ENCODE measurements at regions not wholly inside any gene's neighbourhood (a gene's known extent, or its start where the extent isn't known, plus 50 kb on each side); places are given as distances from the start of the nearest gene placed in this dataset.

GRCh38 chr6:74656453-74656852 lies 549.4 kb downstream of the COL12A1 start:
- POLR2A ChIA-PET = no interaction called here
- Histone ChIP-seq H3K27ac (ENCODE audit: low read depth, low read length) (no peak overlapping the region), H3K27me3 (ENCODE audit: control insufficient read depth in 2 of 2, insufficient read depth in 2 of 2, low read length in 2 of 2) (no peaks in the 10 kb centered on the region), H3K9me3 (ENCODE audit: control insufficient read depth in 2 of 3, low read length in 3 of 3) (no peaks in the 10 kb centered on the region), H3K4me3 (ENCODE audit: low read length) (no peak overlapping the region), H3K4me1 (ENCODE audit: control insufficient read depth in 2 of 2, insufficient read depth in 2 of 2, low read length in 2 of 2) (no peaks in the 10 kb centered on the region), H3K36me3 (ENCODE audit: control insufficient read depth in 2 of 3, insufficient read depth in 3 of 3, low read length in 3 of 3) (no peaks in the 10 kb centered on the region)
- Mint-ChIP-seq H3K9me3 (peaks cover 0 to 12% (median 0%) of the 10 kb centered on the region in 11 donors), H3K4me1 (no peaks in the 10 kb centered on the region), H3K4me3 (no peak overlapping the region), H3K27ac (no peak overlapping the region), H3K36me3 (no peaks in the 10 kb centered on the region), H3K27me3 (no peaks in the 10 kb centered on the region)
- intact Hi-C loops (cut with micrococcal nuclease) = no loop called here
- DNase-seq (no peak), ATAC-seq (no peak)
- CTCF ChIA-PET = interaction anchor here (0.6 kb wide), 1 partner anchor 38 kb away, joined by 3 read pairs; no protein-coding TSS in a partner anchor

DNA sequence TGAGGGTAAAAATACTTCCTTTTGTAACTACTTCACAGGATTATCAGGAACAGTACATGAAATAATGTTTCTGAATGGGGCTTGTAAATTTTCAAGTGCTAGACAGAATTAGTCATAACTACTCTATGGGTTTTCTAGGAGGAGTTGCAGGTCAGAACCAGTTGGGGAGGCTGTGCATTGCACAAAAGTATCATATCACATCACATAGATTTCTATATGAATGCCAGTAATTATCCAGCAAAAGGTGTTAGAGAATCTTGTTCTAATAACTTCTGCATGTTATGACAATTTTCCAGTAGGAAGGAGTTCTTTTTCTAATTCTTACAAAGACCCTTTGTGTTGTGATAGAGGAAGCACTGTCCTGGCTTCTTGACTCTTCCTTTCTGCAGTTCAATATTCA lies 551.6 kb downstream of the COL12A1 start:
- Histone ChIP-seq H3K4me1 (ENCODE audit: control insufficient read depth in 2 of 2, insufficient read depth in 2 of 2, low read length in 2 of 2) (no peaks in the 10 kb centered on the region), H3K4me3 (ENCODE audit: low read length) (no peak overlapping the region), H3K27ac (ENCODE audit: low read depth, low read length) (no peak overlapping the region), H3K27me3 (ENCODE audit: control insufficient read depth in 2 of 2, insufficient read depth in 2 of 2, low read length in 2 of 2) (no peaks in the 10 kb centered on the region), H3K36me3 (ENCODE audit: control insufficient read depth in 2 of 3, insufficient read depth in 3 of 3, low read length in 3 of 3) (no peaks in the 10 kb centered on the region), H3K9me3 (ENCODE audit: control insufficient read depth in 2 of 3, low read length in 3 of 3) (no peaks in the 10 kb centered on the region)
- DNase-seq = no peak
- CTCF ChIA-PET = no interaction called here
- POLR2A ChIA-PET = no interaction called here
- Mint-ChIP-seq H3K36me3 (no peaks in the 10 kb centered on the region), H3K9me3 (peaks cover 0 to 12% (median 1%) of the 10 kb centered on the region in 11 donors), H3K27ac (no peak overlapping the region), H3K4me3 (no peak overlapping the region), H3K4me1 (no peaks in the 10 kb centered on the region), H3K27me3 (no peaks in the 10 kb centered on the region)
- no peak for ATAC-seq
- intact Hi-C loops (cut with micrococcal nuclease) = no loop called here

DNA sequence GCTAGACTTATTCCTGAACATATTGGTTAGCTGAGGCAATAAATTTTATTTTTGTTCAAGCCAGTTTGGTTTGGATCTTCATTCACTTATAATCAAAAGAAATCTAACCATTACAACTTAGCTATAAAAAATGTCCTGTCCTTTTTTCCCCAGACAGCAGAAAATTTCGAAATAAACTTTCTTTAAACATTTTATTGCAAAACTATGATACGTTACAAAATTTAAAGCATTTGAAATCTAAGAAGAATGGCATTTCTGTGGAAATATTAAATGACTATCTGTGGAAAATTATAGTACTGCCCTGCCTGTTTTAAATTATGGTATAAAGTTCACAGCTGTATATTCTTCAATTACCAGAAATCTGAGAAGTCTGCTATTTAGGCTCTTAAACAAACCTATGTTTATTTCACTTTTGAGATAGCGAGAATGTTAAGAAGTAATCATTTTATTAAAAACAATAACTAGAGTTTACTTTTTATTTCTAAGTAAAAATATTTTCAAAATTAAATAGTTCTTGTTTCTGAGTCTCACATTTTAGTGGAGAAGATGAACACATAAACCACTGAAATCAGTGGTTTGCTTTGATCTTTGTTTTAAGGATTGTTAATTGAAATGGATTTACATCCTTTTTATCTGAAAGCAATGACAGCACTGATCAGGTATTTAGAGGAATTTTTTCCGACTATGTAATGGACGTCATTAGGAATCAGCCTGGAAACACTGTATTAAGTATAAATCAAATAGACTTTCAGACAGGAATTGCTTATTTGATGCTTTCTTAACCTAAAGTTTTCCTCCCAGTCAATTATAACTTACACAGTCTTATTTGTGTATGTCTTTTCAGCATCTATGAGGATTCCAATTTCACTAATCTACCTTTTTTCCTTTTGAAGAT lies 553.7 kb downstream of the COL12A1 start:
- POLR2A ChIA-PET = no interaction called here

GRCh38 chr6:74650668-74651067 lies 555.2 kb downstream of the COL12A1 start:
- DNase-seq (no peak), ATAC-seq (no peak)
- no peak overlapping the region for H3K4me3 Mint-ChIP-seq
- Histone ChIP-seq H3K4me3 (ENCODE audit: low read length) (no peak overlapping the region), H3K27ac (ENCODE audit: low read depth, low read length) (no peak overlapping the region), H3K27me3 (ENCODE audit: control insufficient read depth in 2 of 2, insufficient read depth in 2 of 2, low read length in 2 of 2) (no peaks in the 10 kb centered on the region), H3K9me3 (ENCODE audit: control insufficient read depth in 2 of 3, low read length in 3 of 3) (no peaks in the 10 kb centered on the region), H3K4me1 (ENCODE audit: control insufficient read depth in 2 of 2, insufficient read depth in 2 of 2, low read length in 2 of 2) (no peaks in the 10 kb centered on the region), H3K36me3 (ENCODE audit: control insufficient read depth in 2 of 3, insufficient read depth in 3 of 3, low read length in 3 of 3) (no peaks in the 10 kb centered on the region)
- intact Hi-C loops (cut with micrococcal nuclease) = no loop called here
- no peaks in the 10 kb centered on the region for H3K27me3 Mint-ChIP-seq
- ChIA-PET POLR2A (no interaction called here), CTCF (no interaction called here)
- no peaks in the 10 kb centered on the region for H3K36me3 Mint-ChIP-seq
- H3K4me1 Mint-ChIP-seq = no peaks in the 10 kb centered on the region
- no peak overlapping the region for H3K27ac Mint-ChIP-seq
- H3K9me3 Mint-ChIP-seq = peaks cover 0 to 23% (median 6%) of the 10 kb centered on the region in 11 donors

More for the DNA sequence above, 553.7 kb downstream of the COL12A1 start:
- no peaks in the 10 kb centered on the region for H3K4me1 ChIP-seq (ENCODE audit: control insufficient read depth in 2 of 2, insufficient read depth in 2 of 2, low read length in 2 of 2)
- DNase-seq (no peak), ATAC-seq (no peak)
- H3K4me3 Mint-ChIP-seq = no peak overlapping the region
- no peak overlapping the region for H3K27ac Mint-ChIP-seq
- H3K36me3 Mint-ChIP-seq = no peaks in the 10 kb centered on the region
- CTCF ChIA-PET = no interaction called here
- H3K4me1 Mint-ChIP-seq = no peaks in the 10 kb centered on the region
- H3K27ac ChIP-seq (ENCODE audit: low read depth, low read length) = no peak overlapping the region
- H3K9me3 ChIP-seq (ENCODE audit: control insufficient read depth in 2 of 3, low read length in 3 of 3) = no peaks in the 10 kb centered on the region
- H3K9me3 Mint-ChIP-seq = peaks cover 0 to 15% (median 4%) of the 10 kb centered on the region in 11 donors
- H3K27me3 ChIP-seq (ENCODE audit: control insufficient read depth in 2 of 2, insufficient read depth in 2 of 2, low read length in 2 of 2) = no peaks in the 10 kb centered on the region
- intact Hi-C loops (cut with micrococcal nuclease) = no loop called here
- no peaks in the 10 kb centered on the region for H3K27me3 Mint-ChIP-seq
- H3K36me3 ChIP-seq (ENCODE audit: control insufficient read depth in 2 of 3, insufficient read depth in 3 of 3, low read length in 3 of 3) = no peaks in the 10 kb centered on the region
- H3K4me3 ChIP-seq (ENCODE audit: low read length) = no peak overlapping the region

DNA sequence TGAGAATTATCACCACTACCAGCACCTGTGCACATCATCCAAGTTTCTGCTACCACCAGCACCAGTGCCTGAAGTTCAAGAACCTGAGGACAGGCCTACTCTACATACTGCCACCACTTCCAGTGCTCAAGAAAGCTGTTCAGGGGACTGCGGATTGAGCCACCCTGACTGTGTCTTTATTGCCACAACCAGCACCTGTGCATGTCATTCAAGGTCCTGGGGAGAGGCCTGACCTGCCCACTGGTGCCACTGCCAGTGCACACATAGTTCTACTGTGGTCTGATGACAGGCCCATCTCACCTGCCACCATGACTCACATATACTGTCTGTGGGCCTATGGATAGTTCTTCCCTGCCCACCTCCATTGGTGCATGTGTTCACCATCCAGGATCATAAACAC lies 559.4 kb downstream of the COL12A1 start:
- H3K27ac Mint-ChIP-seq = no peak overlapping the region
- H3K9me3 ChIP-seq (ENCODE audit: control insufficient read depth in 2 of 3, low read length in 3 of 3) = no peaks in the 10 kb centered on the region

DNA sequence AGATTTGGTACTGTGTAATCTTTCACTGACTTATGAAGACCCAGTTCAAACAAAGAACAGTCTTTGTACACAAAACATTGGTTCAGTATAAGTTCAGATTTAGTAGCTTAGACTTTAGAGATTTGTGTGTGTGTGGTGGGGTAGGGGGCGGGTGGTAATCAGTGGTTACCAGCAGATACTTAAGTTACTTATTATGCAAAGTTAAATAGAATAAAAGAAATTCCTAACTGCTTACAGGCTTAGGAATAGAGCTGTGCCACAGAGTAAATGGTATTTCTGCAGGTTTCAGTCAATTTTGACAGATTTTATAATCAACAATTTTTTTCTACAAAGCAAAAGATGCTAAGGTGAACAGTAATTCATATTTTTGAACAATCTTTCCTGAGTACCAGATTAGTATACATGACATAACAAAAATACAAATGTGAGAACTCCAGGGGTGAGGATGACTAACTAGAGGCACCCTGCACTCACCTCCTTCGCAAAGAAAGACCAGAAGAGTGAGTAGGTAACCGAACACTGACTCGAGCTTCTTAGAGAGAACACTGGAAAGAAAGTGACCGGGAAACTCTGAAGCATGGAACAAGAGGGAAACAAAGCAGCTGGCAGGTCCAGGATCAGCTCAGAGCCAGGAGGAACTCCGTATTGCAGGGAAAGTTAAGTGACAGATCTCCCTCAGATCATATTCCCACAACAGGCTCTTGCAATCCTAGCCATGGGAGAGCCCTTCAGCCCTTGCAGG lies 560.6 kb downstream of the COL12A1 start:
- ChIA-PET POLR2A (no interaction called here), CTCF (no interaction called here)
- Mint-ChIP-seq H3K9me3 (peaks cover 0 to 22% (median 5%) of the 10 kb centered on the region in 11 donors), H3K27ac (no peak overlapping the region), H3K36me3 (no peaks in the 10 kb centered on the region), H3K27me3 (no peaks in the 10 kb centered on the region), H3K4me1 (no peaks in the 10 kb centered on the region), H3K4me3 (no peak overlapping the region)
- Histone ChIP-seq H3K27me3 (ENCODE audit: control insufficient read depth in 2 of 2, insufficient read depth in 2 of 2, low read length in 2 of 2) (no peaks in the 10 kb centered on the region), H3K4me1 (ENCODE audit: control insufficient read depth in 2 of 2, insufficient read depth in 2 of 2, low read length in 2 of 2) (no peaks in the 10 kb centered on the region), H3K27ac (ENCODE audit: low read depth, low read length) (no peak overlapping the region), H3K4me3 (ENCODE audit: low read length) (no peak overlapping the region), H3K36me3 (ENCODE audit: control insufficient read depth in 2 of 3, insufficient read depth in 3 of 3, low read length in 3 of 3) (no peaks in the 10 kb centered on the region), H3K9me3 (ENCODE audit: control insufficient read depth in 2 of 3, low read length in 3 of 3) (no peaks in the 10 kb centered on the region)
- ATAC-seq (no peak), DNase-seq (no peak)
- intact Hi-C loops (cut with micrococcal nuclease) = no loop called here

More for the DNA sequence above, 559.4 kb downstream of the COL12A1 start:
- ChIA-PET CTCF (no interaction called here), POLR2A (no interaction called here)
- H3K4me3 Mint-ChIP-seq = no peak overlapping the region
- intact Hi-C loops (cut with micrococcal nuclease) = no loop called here
- H3K27me3 ChIP-seq (ENCODE audit: control insufficient read depth in 2 of 2, insufficient read depth in 2 of 2, low read length in 2 of 2) = no peaks in the 10 kb centered on the region
- peaks cover 0 to 27% (median 5%) of the 10 kb centered on the region in 11 donors for H3K9me3 Mint-ChIP-seq
- no peaks in the 10 kb centered on the region for H3K4me1 Mint-ChIP-seq
- H3K27me3 Mint-ChIP-seq = no peaks in the 10 kb centered on the region
- ATAC-seq (no peak), DNase-seq (no peak)
- no peaks in the 10 kb centered on the region for H3K36me3 Mint-ChIP-seq
- no peak overlapping the region for H3K27ac ChIP-seq (ENCODE audit: low read depth, low read length)
- H3K36me3 ChIP-seq (ENCODE audit: control insufficient read depth in 2 of 3, insufficient read depth in 3 of 3, low read length in 3 of 3) = no peaks in the 10 kb centered on the region
- H3K4me3 ChIP-seq (ENCODE audit: low read length) = no peak overlapping the region
- no peaks in the 10 kb centered on the region for H3K4me1 ChIP-seq (ENCODE audit: control insufficient read depth in 2 of 2, insufficient read depth in 2 of 2, low read length in 2 of 2)

Data from naive thymus-derived CD4-positive, alpha-beta T cell (primary cell).